HG03460 (cell line): ENCODE measurements at regions not wholly inside any gene's neighbourhood (a gene's known extent, or its start where the extent isn't known, plus 50 kb on each side); places are given as distances from the start of the nearest gene placed in this dataset.

Experiments
- ATAC-seq: cut with Tn5 transposase; IDR thresholded peaks from one replicate; pipeline ENCODE4 v1.9.1; 2021; ENCODE audit not compliant: unreplicated experiment

DNA sequence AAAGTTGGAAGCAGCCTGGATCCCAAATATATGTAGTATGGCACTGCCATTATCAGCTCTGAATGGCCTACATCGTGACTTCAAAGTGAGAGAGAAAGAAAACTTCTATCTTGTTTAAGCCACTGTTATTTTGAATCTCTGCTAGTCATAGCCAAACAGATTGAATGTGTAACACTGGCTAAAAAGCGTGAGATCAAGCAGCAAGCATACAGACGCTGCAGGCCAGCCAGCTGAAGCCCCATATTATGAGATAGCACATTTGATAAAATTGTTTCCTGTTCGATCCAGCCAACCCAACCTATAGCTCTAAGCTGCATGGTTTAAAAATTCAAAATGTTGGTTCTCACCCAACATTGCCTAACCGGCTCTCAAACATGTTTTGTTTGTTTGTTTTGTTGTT, 95.0 kb downstream of the DUSP6 start:
- no peak for ATAC-seq

DNA sequence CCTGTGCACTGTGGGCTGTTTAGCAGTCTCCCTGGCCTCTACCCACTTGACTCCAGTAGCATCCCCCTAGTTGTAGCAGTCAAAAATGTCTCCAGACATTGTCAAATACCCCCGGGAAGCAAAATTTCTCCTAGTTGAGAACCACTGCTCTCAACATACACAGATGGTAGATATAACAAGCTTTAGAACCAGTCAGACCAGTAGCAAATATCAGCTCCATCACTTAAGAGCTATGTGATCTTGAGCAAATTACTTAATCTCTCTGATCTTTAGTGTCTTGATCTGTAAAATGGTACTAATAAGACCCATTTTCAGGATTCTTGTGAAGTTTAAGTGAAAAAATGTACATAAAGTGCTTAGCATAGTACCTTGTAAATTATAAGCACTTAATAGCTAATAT, 96.2 kb downstream of the DUSP6 start:
- no peak for ATAC-seq

DNA sequence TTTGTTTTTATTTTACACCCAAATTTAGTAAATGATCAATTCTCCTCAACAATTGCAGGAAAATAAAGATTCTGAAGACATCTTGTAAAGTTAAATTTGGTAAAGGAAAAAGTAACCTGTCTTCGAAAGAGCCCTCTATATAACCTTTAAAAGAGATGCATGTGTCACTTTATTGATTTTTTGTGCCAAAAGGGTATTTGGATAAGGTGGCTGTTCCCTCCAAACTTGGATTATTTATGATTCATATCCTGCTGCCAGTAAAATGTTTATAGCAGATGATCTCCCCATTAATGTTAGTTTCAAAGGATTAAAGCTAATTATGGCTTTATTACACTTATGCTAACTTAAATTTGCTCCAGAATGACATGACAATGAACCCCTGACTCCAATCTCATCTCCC, 98.8 kb downstream of the DUSP6 start:
- no peak for ATAC-seq

DNA sequence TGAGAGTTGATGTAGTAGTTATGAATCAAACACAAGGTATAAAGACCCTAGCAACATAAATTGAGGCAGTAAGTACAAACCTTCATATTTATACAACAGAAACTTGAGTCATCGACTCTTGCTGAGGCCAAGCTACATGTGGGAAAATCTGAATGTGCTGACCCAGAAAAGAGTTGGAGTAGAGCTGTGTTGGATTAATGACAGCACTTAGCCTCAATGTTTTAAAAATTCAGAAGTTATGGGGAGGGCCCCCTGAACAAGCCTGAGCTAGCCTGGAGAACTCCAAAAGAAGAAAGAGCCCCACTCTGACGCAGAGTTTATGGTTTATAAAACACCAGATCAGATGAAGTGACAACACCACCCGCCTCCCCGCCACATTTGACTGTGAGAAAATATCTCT, 100.0 kb downstream of the DUSP6 start:
- no peak for ATAC-seq

DNA sequence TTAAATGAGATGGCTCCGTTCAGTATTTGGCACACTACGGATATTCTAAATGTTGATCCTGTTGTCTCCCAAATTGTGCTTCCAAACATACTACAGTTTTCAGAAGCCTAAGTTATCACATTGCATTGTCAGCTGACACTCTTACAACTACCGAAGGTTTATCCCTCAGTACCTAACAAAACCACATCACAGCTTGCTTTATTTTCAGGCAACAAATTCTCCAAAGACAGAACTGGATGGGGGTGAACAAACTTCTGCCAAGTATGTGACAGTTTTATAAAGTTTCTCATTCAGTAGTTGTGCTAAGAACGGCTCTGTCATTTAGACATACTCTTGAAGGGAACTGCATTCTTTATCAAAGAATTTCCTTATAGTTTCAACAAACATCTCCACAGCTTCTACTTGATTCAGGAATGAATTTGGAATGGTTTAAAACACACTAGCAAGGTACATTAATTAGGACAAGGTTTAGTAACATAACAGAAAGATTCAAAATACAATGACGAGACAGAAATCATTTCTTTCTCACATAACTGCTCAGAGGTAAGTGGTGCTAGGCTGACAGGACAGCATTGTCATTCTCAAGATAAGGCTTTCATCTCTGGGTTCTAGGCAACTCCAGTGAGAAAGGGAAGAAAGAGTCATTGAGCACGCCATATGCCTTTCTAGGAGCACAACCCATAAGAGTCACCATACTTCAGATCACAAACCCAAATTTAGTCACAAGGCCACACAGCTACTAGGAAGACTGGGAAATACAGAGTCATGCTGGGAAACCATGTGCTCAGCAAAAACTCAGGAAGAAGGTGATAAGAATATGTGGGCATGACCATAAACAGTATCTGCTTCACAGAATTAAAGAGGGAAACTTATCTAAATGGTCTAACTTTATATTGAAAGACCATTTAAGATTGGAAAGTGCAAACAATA, 100.7 kb downstream of the DUSP6 start:
- no peak for ATAC-seq

DNA sequence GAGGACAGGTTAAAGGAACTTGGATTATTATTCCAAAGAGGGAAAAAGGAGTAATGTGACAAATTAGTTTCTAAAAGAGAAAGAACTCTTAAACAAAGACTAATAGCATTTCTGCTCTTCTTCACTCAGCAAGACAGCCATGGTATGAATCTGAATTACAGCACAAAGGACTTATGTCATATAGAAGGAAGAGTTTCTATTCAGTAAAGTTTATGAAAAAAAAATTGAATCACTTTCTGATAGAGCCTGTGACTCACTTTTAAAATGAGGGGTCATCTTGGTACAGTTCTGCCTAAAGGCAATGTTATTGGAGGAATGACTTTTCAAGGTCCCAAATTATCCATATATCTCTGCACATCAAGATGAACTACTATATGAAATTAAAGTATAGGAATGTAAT, 101.7 kb downstream of the DUSP6 start:
- ATAC-seq: no peak

DNA sequence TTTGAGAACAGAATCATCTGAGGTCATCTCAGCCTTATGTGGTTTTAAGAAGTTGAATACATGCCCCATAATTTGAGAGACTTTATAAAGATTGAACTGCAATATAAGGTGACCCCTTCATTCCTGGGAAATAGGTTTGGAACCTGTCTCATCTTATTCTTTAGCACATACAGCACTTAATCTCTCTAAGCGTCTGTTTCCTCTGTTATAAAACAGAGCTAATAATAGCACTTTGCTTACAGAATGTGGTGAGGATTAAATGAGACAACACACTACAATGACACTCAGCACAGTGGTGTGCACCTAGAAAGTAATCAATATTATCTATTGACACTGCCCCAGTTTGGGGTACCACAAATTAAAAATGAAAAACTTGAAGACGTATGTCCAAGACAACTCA, 102.1 kb downstream of the DUSP6 start:
- ATAC-seq: no peak

DNA sequence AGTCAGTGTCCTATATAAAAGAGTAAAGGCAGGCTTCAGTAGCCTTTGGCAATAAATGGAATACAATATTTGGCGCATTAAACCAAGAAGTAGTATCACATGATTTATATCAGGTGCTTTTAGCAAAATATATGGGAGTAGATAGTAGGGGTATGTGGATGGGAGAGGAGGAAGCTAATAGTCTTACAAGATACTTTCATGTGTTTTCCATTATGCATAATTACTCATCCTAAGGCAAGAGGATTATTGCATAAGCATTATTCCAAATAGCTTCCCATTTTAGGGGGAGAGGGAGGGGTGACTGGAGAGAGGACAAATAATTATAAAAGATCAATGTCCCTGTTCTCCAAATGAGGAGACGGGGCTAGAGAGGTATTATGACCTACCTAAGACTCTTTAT, 104.3 kb downstream of the DUSP6 start:
- no peak for ATAC-seq

DNA sequence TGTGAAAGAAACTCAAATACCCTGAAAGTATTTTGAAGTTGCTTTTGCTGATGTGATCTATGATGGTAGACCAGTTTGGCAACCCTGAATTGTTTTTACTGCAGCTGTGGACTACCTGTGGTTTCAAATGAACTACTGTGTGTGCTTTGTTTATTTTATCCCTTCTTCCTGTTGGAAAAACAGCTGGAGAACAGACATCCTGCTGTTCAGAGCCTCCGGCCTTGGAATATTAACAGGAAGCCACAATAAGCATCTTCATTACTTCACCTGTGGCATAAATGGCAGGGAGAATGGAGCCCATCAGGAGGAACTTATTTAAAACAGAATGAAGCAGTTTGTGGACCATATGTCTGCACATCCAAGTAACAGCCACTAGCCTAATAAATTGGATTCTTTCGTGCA, 104.8 kb downstream of the DUSP6 start:
- no peak for ATAC-seq

DNA sequence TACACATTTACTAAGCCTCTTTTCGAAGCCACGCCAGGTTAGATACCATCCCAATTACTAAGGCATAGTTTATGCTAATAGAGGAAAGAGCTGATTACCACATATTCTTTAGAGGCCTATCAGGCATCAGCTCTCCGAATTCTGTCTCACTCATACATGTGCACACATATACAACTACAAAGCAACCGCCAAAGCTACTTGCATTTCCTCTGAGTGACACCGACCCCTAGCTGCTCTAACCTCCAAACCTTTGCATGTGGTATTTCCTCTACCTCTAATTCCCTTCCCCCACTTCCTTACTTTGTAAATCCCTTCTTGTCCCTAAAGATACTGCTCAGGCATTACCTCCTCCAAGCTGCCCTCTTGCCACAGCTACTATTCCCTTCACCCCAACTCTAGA, 107.2 kb downstream of the DUSP6 start:
- no peak for ATAC-seq

DNA sequence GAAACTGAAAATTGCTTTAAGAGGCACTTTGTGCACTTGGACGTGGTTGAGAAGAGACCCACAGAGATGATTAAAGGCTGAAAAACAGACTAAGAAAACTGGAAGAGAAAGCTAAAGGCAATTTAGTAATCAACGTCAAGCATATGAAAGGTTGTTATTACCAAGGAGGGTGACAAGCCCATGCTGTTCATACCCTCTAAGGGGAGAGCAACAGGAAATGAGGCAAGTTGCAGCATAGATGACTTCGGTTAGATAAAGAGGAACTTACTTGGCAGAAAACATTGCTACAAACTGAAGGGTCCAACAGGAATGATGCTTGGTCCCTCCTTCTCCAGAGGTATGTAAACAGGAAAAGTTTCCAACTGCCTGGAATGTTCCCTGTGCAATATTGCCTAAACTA, 107.8 kb downstream of the DUSP6 start:
- no peak for ATAC-seq

DNA sequence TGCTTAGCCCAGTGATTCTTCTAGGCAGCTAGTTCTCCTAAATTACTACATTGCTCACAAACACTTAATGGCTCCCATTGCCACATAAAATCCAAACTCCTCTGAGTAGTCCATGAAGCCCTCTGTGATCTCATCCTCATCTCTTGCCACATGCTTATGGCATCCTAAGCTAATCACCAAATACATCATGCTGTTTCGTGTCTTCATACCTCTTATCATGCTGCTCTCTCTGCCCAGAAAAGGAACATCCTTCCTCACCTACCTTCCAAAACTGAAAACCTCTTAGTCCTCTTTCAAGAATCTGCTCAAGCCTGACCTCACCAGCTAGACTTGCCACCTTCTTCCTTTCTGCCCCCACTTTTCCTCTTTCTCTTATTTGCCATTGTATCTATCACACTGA, 108.5 kb downstream of the DUSP6 start:
- ATAC-seq: no peak

DNA sequence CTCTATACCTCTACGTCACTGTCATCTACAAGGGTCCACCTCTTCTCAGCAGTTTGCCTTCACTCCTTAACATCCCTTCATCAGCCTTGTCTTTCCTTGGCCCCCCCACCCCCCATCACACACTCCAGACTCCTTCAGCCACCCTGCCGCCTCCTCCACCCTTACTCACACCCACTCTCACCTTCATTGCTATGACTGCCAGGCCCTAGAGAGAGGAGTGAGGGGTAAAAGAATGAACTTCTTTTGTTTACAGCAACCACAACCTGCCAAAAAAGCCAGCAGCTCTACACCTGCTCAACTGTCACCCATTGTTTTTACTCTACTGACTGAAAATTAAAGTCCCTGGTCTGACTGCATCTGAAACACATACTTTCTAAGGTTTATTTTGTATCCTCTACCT, 112.8 kb downstream of the DUSP6 start:
- no peak for ATAC-seq

DNA sequence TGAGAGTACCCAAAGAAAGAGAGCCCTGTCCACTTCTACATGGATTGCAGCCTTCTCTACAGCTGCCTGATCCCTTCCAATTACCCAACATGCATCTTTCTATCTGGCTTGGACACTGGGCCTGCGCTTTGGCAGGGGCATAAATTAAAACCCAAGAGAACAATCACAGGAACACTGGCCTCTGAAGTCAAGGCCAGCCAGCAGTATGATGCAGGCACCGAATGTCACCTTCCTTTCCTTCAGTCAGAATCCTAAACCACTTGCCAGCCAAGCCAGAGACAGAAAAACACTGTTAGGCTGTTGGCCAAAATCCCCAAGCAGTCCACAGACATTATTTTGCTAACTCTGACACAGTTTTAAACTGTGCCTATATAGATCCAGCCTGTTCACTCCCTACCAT, 113.7 kb downstream of the DUSP6 start:
- ATAC-seq: no peak

DNA sequence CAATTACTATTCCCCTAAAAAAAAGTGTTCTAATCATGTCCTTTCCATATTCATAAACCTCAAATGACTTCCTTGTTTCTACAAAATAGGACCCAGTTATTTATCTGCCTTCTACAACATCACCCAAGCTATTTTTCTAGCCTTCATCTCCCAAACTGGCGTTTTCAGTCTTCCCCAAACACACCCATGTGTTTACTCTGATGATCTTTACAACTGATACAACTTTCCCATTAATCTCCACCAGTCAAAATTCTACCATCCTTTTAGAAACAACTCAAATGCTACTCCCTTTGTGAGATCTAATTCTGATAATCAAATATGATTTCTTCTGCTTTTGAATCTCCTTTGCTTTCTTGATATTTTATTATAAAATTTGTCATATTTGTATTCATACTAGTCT, 114.5 kb downstream of the DUSP6 start:
- no peak for ATAC-seq

DNA sequence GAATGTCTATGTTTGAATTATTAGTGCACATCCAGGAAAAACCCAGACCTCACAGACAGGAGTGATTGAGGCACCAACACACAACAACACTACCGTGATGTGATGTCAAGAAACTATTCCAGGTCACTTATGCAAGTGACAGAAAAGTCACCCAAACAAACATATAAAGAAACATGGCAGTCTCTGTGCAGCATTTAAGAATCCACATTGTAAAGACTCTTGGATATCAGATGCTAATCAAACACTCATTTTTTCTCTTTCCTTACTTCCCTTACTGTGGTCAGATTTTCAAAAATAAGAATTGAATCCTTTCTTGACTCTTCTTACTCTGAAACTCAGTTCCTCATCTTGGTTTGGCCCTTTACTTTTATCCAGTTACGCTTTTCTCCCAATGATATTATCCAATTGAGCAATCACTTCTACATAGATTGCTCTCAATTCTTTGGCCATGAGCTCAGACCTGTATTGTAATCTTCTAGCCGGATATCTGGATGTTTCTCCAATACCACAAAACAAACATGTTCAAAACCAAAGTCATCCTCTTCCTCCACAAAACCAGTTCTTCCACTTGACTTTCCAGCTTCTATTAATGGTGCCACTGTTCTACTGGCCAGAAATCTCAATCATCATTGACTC, 115.4 kb downstream of the DUSP6 start:
- no peak for ATAC-seq

DNA sequence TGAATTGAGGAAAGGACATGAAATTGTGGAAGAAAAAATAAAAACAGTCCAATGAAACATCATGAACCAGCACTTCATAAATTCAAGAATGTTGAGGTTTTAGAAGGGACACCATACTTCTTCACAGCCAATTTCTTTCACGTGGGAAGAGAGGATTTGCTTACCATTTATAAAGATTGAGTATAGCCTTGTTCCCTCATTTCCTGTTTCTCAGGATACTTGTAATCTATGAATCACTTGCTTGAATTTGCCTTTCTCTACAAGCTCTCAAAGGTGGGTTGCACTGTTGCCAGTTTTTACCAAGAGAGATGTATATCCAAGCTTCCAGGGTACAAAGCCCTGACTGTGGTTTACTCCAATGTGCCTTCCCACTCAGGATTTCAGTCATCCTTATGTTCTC, 116.1 kb downstream of the DUSP6 start:
- no peak for ATAC-seq

DNA sequence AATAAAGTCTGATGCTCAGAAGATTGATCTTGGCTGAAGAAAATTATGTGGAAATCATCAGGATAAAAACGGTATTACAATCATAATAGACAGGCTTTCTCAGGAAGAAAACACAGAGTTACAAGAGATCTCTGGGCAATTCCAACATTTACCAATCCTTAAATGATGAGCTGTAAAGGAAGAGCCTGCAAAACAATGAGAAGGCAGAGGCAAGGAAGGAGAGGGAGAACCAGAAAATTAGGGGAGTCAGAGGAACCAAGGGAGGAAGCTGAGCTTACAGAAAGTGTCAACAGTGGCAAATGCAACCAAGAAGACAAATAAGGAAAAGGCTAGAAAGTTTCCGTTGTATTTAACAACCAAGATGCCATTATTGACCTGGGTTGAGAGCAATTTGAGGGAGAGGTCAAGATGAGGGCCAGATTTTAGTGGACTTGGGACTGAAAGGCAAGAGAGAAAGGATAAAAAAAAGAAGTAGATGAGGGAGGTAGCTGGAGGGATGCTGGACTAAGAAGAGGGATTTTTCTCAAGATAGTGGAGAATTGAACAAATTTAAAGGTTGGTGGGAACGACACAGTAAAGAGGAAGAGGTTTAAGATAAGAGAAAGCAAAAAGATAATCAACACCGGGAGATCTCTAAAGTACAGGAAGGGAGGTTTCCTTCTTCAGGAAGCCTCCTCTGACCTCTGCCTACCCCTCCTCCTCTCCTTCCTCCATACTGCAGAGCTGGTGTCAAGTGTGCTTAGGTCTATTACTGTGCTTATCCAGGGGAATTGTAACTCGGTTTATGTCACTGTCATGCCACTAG, 116.9 kb downstream of the DUSP6 start:
- ATAC-seq: no peak

DNA sequence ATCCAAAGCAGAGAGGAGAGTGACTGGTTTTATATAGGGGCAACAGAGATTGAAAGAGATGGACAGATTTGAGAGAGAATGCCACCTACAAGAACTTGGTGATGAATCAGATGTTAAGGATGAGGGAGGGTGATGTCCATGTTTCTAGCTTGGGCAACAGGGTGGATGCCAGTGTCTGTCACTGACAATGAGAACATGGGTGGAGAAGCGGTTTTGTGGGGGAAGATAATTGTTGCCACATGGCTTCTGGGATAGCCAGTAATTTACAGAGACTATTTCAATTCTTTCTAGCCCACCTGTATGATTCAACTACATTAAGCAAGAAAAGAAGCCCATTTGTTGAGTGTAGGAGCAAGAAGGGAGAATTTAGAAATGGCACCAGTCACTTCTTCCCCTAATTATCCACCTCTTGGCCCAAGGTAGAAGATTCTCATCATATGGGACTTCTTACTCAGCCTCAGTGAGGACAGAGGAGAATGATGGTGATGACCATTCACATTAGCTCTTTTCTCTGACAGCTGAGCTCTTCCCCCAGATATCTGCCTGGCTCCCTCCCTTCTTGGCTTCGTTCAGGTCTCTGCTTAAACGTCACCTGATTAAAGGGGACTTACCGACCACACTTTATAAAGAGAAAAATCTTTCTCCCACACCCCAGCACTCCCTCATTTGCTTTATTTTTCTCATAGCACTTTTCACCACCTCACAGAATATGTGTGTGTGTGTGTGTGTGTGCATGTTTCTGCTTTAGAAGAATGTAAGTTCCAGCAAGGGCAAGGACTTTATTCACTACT, 117.8 kb downstream of the DUSP6 start:
- ATAC-seq: no peak

DNA sequence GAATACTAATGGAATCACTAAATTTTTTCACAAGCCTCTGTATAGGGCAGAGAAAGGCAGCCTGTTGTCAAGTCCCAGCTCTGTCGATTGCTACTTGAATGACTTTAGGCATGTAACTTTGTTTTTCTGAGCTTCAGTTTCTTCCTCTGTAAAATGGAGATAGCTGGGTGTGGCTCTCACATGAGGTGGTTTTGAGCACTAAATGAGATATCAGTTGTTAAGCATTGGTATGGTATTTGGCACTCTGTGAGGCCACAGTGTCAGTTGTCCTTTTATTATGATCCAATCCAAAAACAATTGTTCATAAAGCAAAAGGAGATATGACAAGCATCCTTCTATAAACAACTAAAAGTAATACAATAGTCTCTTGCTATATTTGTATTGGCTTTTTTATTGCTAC, 120.6 kb downstream of the DUSP6 start:
- no peak for ATAC-seq
